ENCODE measurements at regions not wholly inside any gene's neighbourhood (a gene's known extent, or its start where the extent isn't known, plus 50 kb on each side); places are given as distances from the start of the nearest gene placed in this dataset.

- H2BK5ac ChIP-seq (ENCODE audit: low read length), result no peak overlapping the region
- H3K79me1 ChIP-seq (ENCODE audit: low read depth, low read length), result no peaks in the 10 kb centered on the region
- no peak overlapping the region for H3K4me2 ChIP-seq (ENCODE audit: insufficient read depth, low read length, poor library complexity, severe bottlenecking)
- no peak overlapping the region for H2AFZ ChIP-seq (ENCODE audit: low read length)
- H2BK12ac ChIP-seq (ENCODE audit: low read length), result no peak overlapping the region
- no peaks in the 10 kb centered on the region for H3K27me3 ChIP-seq (ENCODE audit: control insufficient read depth in 3 of 3, insufficient read depth in 3 of 3, low read depth in 1 of 3, low read length in 3 of 3)
- H3K18ac ChIP-seq (ENCODE audit: low read length), result no peak overlapping the region
- no peak overlapping the region for H2AK5ac ChIP-seq (ENCODE audit: low read depth, low read length)
- H3K4ac ChIP-seq (ENCODE audit: low read length), result no peak overlapping the region
- WGBS, 2 donors (ENCODE audit: extremely low coverage in 2 of 2, insufficient read length in 2 of 2, insufficient replicate concordance in 1 of 2), result no CpG with 5 or more reads among the region's 2 CpGs
- no peak for DNase-seq (ENCODE audit: low spot score)
- no peaks in the 10 kb centered on the region for H3K4me1 ChIP-seq (ENCODE audit: control insufficient read depth in 2 of 2, insufficient read depth in 1 of 2, low read depth in 1 of 2, low read length in 2 of 2)
- H2BK120ac ChIP-seq (ENCODE audit: low read depth, low read length), result no peak overlapping the region
- no peak overlapping the region for H3K27ac ChIP-seq (replicated peaks; ENCODE audit: low read length)
- H3K23ac ChIP-seq (ENCODE audit: low read depth, low read length, poor library complexity), result no peak overlapping the region
- H3K14ac ChIP-seq (ENCODE audit: low read length), result no peak overlapping the region
- no peak overlapping the region for H2BK15ac ChIP-seq (ENCODE audit: low read length)
- H3K36me3 ChIP-seq (replicated peaks in 1 of 2; ENCODE audit: control insufficient read depth in 2 of 2, insufficient read depth in 2 of 2, low read length in 2 of 2), result no peaks in the 10 kb centered on the region
- H4K8ac ChIP-seq (ENCODE audit: low read depth, low read length), result no peak overlapping the region
- no peaks in the 10 kb centered on the region for H3K9me3 ChIP-seq (replicated peaks in 1 of 2; ENCODE audit: control insufficient read depth in 2 of 2, insufficient read depth in 1 of 2, low read depth in 1 of 2, low read length in 2 of 2)
- H3K4me3 ChIP-seq (ENCODE audit: low read length in 2 of 2), result no peak overlapping the region
- no peak overlapping the region for H4K91ac ChIP-seq (ENCODE audit: low read depth, low read length, poor library complexity)
- no peak overlapping the region for H3K9ac ChIP-seq (ENCODE audit: low read depth, low read length, poor library complexity)
Observed at GRCh38 chr4:131381055-131381454, 1768.0 kb upstream of the PCDH10 start.

- Histone ChIP-seq H3K79me1 (ENCODE audit: low read depth, low read length) (no peaks in the 10 kb centered on the region), H2BK120ac (ENCODE audit: low read depth, low read length) (no peak overlapping the region), H2AK5ac (ENCODE audit: low read depth, low read length) (no peak overlapping the region), H2AFZ (ENCODE audit: low read length) (no peak overlapping the region), H2BK12ac (ENCODE audit: low read length) (no peak overlapping the region), H3K36me3 (replicated peaks in 1 of 2; ENCODE audit: control insufficient read depth in 2 of 2, insufficient read depth in 2 of 2, low read length in 2 of 2) (no peaks in the 10 kb centered on the region), H4K91ac (ENCODE audit: low read depth, low read length, poor library complexity) (no peak overlapping the region), H3K4me2 (ENCODE audit: insufficient read depth, low read length, poor library complexity, severe bottlenecking) (no peak overlapping the region), H3K27ac (replicated peaks; ENCODE audit: low read length) (no peak overlapping the region), H3K23ac (ENCODE audit: low read depth, low read length, poor library complexity) (no peak overlapping the region), H3K4me3 (ENCODE audit: low read length in 2 of 2) (no peak overlapping the region), H3K9me3 (replicated peaks in 1 of 2; ENCODE audit: control insufficient read depth in 2 of 2, insufficient read depth in 1 of 2, low read depth in 1 of 2, low read length in 2 of 2) (no peaks in the 10 kb centered on the region), H3K27me3 (ENCODE audit: control insufficient read depth in 3 of 3, insufficient read depth in 3 of 3, low read depth in 1 of 3, low read length in 3 of 3) (no peaks in the 10 kb centered on the region), H2BK5ac (ENCODE audit: low read length) (no peak overlapping the region), H3K9ac (ENCODE audit: low read depth, low read length, poor library complexity) (no peak overlapping the region), H3K4ac (ENCODE audit: low read length) (no peak overlapping the region), H2BK15ac (ENCODE audit: low read length) (no peak overlapping the region), H4K8ac (ENCODE audit: low read depth, low read length) (no peak overlapping the region), H3K14ac (ENCODE audit: low read length) (no peak overlapping the region), H3K4me1 (ENCODE audit: control insufficient read depth in 2 of 2, insufficient read depth in 1 of 2, low read depth in 1 of 2, low read length in 2 of 2) (no peaks in the 10 kb centered on the region), H3K18ac (ENCODE audit: low read length) (no peak overlapping the region)
- no CpG with 5 or more reads among the region's 4 CpGs for WGBS, 2 donors (ENCODE audit: extremely low coverage in 2 of 2, insufficient read length in 2 of 2, insufficient replicate concordance in 1 of 2)
- no peak for DNase-seq (ENCODE audit: low spot score)
Observed at GRCh38 chr4:131382839-131383238, 1766.3 kb upstream of the PCDH10 start.

GRCh38 chr4:131388277-131388676 lies 1760.8 kb upstream of the PCDH10 start:
- Histone ChIP-seq H3K4me1 (ENCODE audit: control insufficient read depth in 2 of 2, insufficient read depth in 1 of 2, low read depth in 1 of 2, low read length in 2 of 2) (no peaks in the 10 kb centered on the region), H3K27me3 (ENCODE audit: control insufficient read depth in 3 of 3, insufficient read depth in 3 of 3, low read depth in 1 of 3, low read length in 3 of 3) (no peaks in the 10 kb centered on the region), H3K23ac (ENCODE audit: low read depth, low read length, poor library complexity) (no peak overlapping the region), H3K9ac (ENCODE audit: low read depth, low read length, poor library complexity) (no peak overlapping the region), H3K4ac (ENCODE audit: low read length) (no peak overlapping the region), H3K4me3 (ENCODE audit: low read length in 2 of 2) (no peak overlapping the region), H2AK5ac (ENCODE audit: low read depth, low read length) (no peak overlapping the region), H2AFZ (ENCODE audit: low read length) (no peak overlapping the region), H2BK5ac (ENCODE audit: low read length) (no peak overlapping the region), H3K27ac (replicated peaks; ENCODE audit: low read length) (no peak overlapping the region), H4K8ac (ENCODE audit: low read depth, low read length) (no peak overlapping the region), H3K14ac (ENCODE audit: low read length) (no peak overlapping the region), H3K9me3 (replicated peaks in 1 of 2; ENCODE audit: control insufficient read depth in 2 of 2, insufficient read depth in 1 of 2, low read depth in 1 of 2, low read length in 2 of 2) (no peaks in the 10 kb centered on the region), H2BK12ac (ENCODE audit: low read length) (no peak overlapping the region), H4K91ac (ENCODE audit: low read depth, low read length, poor library complexity) (no peak overlapping the region), H3K4me2 (ENCODE audit: insufficient read depth, low read length, poor library complexity, severe bottlenecking) (no peak overlapping the region), H3K79me1 (ENCODE audit: low read depth, low read length) (no peaks in the 10 kb centered on the region), H3K18ac (ENCODE audit: low read length) (no peak overlapping the region), H2BK15ac (ENCODE audit: low read length) (no peak overlapping the region), H2BK120ac (ENCODE audit: low read depth, low read length) (no peak overlapping the region), H3K36me3 (replicated peaks in 1 of 2; ENCODE audit: control insufficient read depth in 2 of 2, insufficient read depth in 2 of 2, low read length in 2 of 2) (no peaks in the 10 kb centered on the region)
- no peak for DNase-seq (ENCODE audit: low spot score)
- WGBS, 2 donors (ENCODE audit: extremely low coverage in 2 of 2, insufficient read length in 2 of 2, insufficient replicate concordance in 1 of 2), result no CpG with 5 or more reads among the region's 2 CpGs

GRCh38 chr4:131408102-131408501 lies 1741.0 kb upstream of the PCDH10 start:
- no CpG with 5 or more reads among the region's 8 CpGs for WGBS, 2 donors (ENCODE audit: extremely low coverage in 2 of 2, insufficient read length in 2 of 2, insufficient replicate concordance in 1 of 2)

More at GRCh38 chr4:131408102-131408501, 1741.0 kb upstream of the PCDH10 start:
- Histone ChIP-seq H3K27ac (replicated peaks; ENCODE audit: low read length) (no peak overlapping the region), H2BK12ac (ENCODE audit: low read length) (no peak overlapping the region), H2BK5ac (ENCODE audit: low read length) (no peak overlapping the region), H3K14ac (ENCODE audit: low read length) (no peak overlapping the region), H2BK15ac (ENCODE audit: low read length) (no peak overlapping the region), H3K79me1 (ENCODE audit: low read depth, low read length) (no peaks in the 10 kb centered on the region), H3K4ac (ENCODE audit: low read length) (no peak overlapping the region), H3K4me3 (ENCODE audit: low read length in 2 of 2) (no peak overlapping the region), H2AFZ (ENCODE audit: low read length) (peak overlapping the region; percentile 35), H3K4me2 (ENCODE audit: insufficient read depth, low read length, poor library complexity, severe bottlenecking) (no peak overlapping the region), H3K4me1 (ENCODE audit: control insufficient read depth in 2 of 2, insufficient read depth in 1 of 2, low read depth in 1 of 2, low read length in 2 of 2) (no peaks in the 10 kb centered on the region), H2AK5ac (ENCODE audit: low read depth, low read length) (no peak overlapping the region), H3K23ac (ENCODE audit: low read depth, low read length, poor library complexity) (no peak overlapping the region), H3K9me3 (replicated peaks in 1 of 2; ENCODE audit: control insufficient read depth in 2 of 2, insufficient read depth in 1 of 2, low read depth in 1 of 2, low read length in 2 of 2) (no peaks in the 10 kb centered on the region), H3K27me3 (ENCODE audit: control insufficient read depth in 3 of 3, insufficient read depth in 3 of 3, low read depth in 1 of 3, low read length in 3 of 3) (no peaks in the 10 kb centered on the region), H3K36me3 (replicated peaks in 1 of 2; ENCODE audit: control insufficient read depth in 2 of 2, insufficient read depth in 2 of 2, low read length in 2 of 2) (no peaks in the 10 kb centered on the region), H2BK120ac (ENCODE audit: low read depth, low read length) (no peak overlapping the region), H4K8ac (ENCODE audit: low read depth, low read length) (no peak overlapping the region), H3K18ac (ENCODE audit: low read length) (no peak overlapping the region), H3K9ac (ENCODE audit: low read depth, low read length, poor library complexity) (no peak overlapping the region), H4K91ac (ENCODE audit: low read depth, low read length, poor library complexity) (no peak overlapping the region)
- DNase-seq (ENCODE audit: low spot score), result no peak

Data from neuronal stem cell (in vitro differentiated cells).